HCT116 (cell line): ENCODE measurements at regions not wholly inside any gene's neighbourhood (a gene's known extent, or its start where the extent isn't known, plus 50 kb on each side); places are given as distances from the start of the nearest gene placed in this dataset.

Experiments
- ATAC-seq: fragments of 200-7000 bp; cut with Tn5 transposase; 2 replicates; pipeline ENCODE4 v1.9.1; 2020; ENCODE audit warnings: mild to moderate bottlenecking, moderate library complexity
- BruUV-seq: library from RNA; stranded (reverse); fragments of 400-500 nt; replicated peaks from 2 replicates; lab custom pipeline; 2021; lab: Mats Ljungman, UMichigan
- CTCF ChIA-PET: fragments of 300-600 bp; sonication (Branson Sonifier 250); formaldehyde crosslinking; loops from one replicate; lab custom pipeline; 2021; ENCODE audit warnings: antibody characterized with exemption; lab: Charles Lee
- POLR2A ChIA-PET: fragments of 300-600, 350-600 bp; sonication (Branson Sonifier 250); formaldehyde crosslinking; loops from one replicate; lab custom pipeline; 2021; ENCODE audit warnings: antibody characterized with exemption; lab: Charles Lee
- RAD21 ChIA-PET, 2 experiments: fragments of 300-600 bp; sonication (Branson Sonifier 250); formaldehyde crosslinking; loops; one replicate each; lab custom pipeline; 2023; ENCODE audit warnings: low total read pairs in 2 of 2; ENCODE audit not compliant: uncharacterized antibody in 2 of 2, unreplicated experiment in 2 of 2, low non-redundant PET in 1 of 2; lab: Charles Lee
- DNase-seq: peaks from one replicate; pipeline ENCODE4 v3.0.0-alpha.2; 2010; ENCODE audit warnings: low read depth, low spot score
- H2AFZ ChIP-seq: fragments of 200-600 bp; shearing (Covaris generic), sonication (generic); 2 replicates; pipeline ENCODE4 v1.6.1; 2017; ENCODE audit warnings: low read depth, mixed run types, mixed read lengths, antibody characterized with exemption, low read length; ENCODE audit not compliant: poor library complexity, severe bottlenecking
- H3K27ac ChIP-seq: 2 replicates; pipeline ENCODE4 v1.5.1; 2012; ENCODE audit warnings: low read depth, low read length
- H3K27me3 ChIP-seq: fragments of 200-600 bp; sonication (generic); 2 replicates; pipeline ENCODE4 v1.6.1; 2016; ENCODE audit warnings: mixed run types, low read length, mixed read lengths; ENCODE audit not compliant: insufficient read depth
- H3K36me3 ChIP-seq, 2 experiments: fragments of 200-500 bp in 1 of 2; fragments of 200-600 bp in 1 of 2; sonication (Bioruptor generic) in 1 of 2; sonication (generic) in 1 of 2; 2 replicates each; pipeline versions ENCODE4 v1.5.1 to v1.6.1; 2014 to 2016; ENCODE audit warnings: low read length in 2 of 2, inconsistent platforms in 1 of 2, mixed read lengths in 1 of 2, mixed run types in 1 of 2; ENCODE audit not compliant: insufficient read depth in 2 of 2, control insufficient read depth in 1 of 2
- H3K4me1 ChIP-seq, 2 experiments: fragments of 200-600 bp in 1 of 2; sonication (generic) in 1 of 2; 2 replicates each; pipeline versions ENCODE4 v1.5.1 to v1.6.1; 2012 to 2017; ENCODE audit warnings: low read length in 2 of 2, inconsistent platforms in 1 of 2, mild to moderate bottlenecking in 1 of 2, mixed read lengths in 1 of 2, mixed run types in 1 of 2, moderate library complexity in 1 of 2; ENCODE audit not compliant: insufficient read depth in 2 of 2, control insufficient read depth in 1 of 2
- H3K4me2 ChIP-seq: fragments of 200-600 bp; sonication (generic); 2 replicates; pipeline ENCODE4 v1.6.1; 2017; ENCODE audit warnings: mixed run types, low read length, mixed read lengths
- H3K4me3 ChIP-seq, 2 experiments: fragments of 200-600 bp in 1 of 2; sonication (generic) in 1 of 2; replicated peaks in 1 of 2; 2 replicates each; pipeline ENCODE4 v1.5.1; 2011 to 2016; ENCODE audit warnings: low read length in 2 of 2, control low read depth in 1 of 2, low read depth in 1 of 2, mild to moderate bottlenecking in 1 of 2, mixed read lengths in 1 of 2, mixed run types in 1 of 2
- H3K79me2 ChIP-seq: fragments of 200-600 bp; sonication (generic); 2 replicates; pipeline ENCODE4 v1.6.1; 2017; ENCODE audit warnings: mild to moderate bottlenecking, mixed run types, low read length, moderate library complexity, mixed read lengths; ENCODE audit not compliant: insufficient read depth
- H3K9ac ChIP-seq: fragments of 200-600 bp; sonication (generic); 2 replicates; pipeline ENCODE4 v1.6.1; 2016; ENCODE audit warnings: low read length, mixed read lengths
- H3K9me2 ChIP-seq: fragments of 200-600 bp; sonication (generic), shearing (Covaris generic); 2 replicates; pipeline ENCODE4 v1.6.1; 2017; ENCODE audit warnings: mixed run types, mild to moderate bottlenecking, moderate library complexity; ENCODE audit not compliant: insufficient read depth
- H3K9me3 ChIP-seq, 2 experiments: fragments of 200-500 bp in 1 of 2; fragments of 200-600 bp in 1 of 2; sonication (Bioruptor generic) in 1 of 2; sonication (generic) in 1 of 2; 2 replicates each; pipeline ENCODE4 v1.6.1; 2014 to 2017; ENCODE audit warnings: low read length in 2 of 2, mixed read lengths in 2 of 2, inconsistent platforms in 1 of 2, low read depth in 1 of 2, mild to moderate bottlenecking in 1 of 2, mixed run types in 1 of 2, moderate library complexity in 1 of 2; ENCODE audit not compliant: control insufficient read depth in 1 of 2, insufficient read depth in 1 of 2
- H4K20me1 ChIP-seq: fragments of 200-600 bp; sonication (generic), shearing (Covaris generic); 2 replicates; pipeline ENCODE4 v1.6.1; 2017; ENCODE audit warnings: mixed run types, mild to moderate bottlenecking, moderate library complexity; ENCODE audit not compliant: insufficient read depth
- ELF1 ChIP-seq: IDR thresholded peaks from 2 replicates; pipeline ENCODE4 v1.6.1; 2012; ENCODE audit warnings: low read depth, borderline replicate concordance
- EZH2phosphoT487 ChIP-seq: fragments of 200-600 bp; IDR thresholded peaks from 2 replicates; pipeline ENCODE4 v1.6.1; 2018; ENCODE audit warnings: antibody characterized with exemption, borderline replicate concordance
- FOSL1 ChIP-seq: IDR thresholded peaks from 2 replicates; pipeline ENCODE4 v1.6.1; 2012; ENCODE audit warnings: low read depth
- JUND ChIP-seq: IDR thresholded peaks from 2 replicates; pipeline ENCODE4 v1.6.1; 2012
- MAX ChIP-seq: IDR thresholded peaks from 2 replicates; pipeline ENCODE4 v1.6.1; 2012
- POLR2AphosphoS5 ChIP-seq: IDR thresholded peaks from 2 replicates; pipeline ENCODE4 v1.6.1; 2011; ENCODE audit warnings: mild to moderate bottlenecking, low read depth, low read length, moderate library complexity
- SIN3A ChIP-seq: IDR thresholded peaks from 2 replicates; pipeline ENCODE4 v1.6.1; 2012; ENCODE audit warnings: low read depth
- SP1 ChIP-seq: IDR thresholded peaks from 2 replicates; pipeline ENCODE4 v1.6.1; 2012; ENCODE audit warnings: low read depth
- ZNF274 ChIP-seq: fragments of 200-500 bp; sonication (Bioruptor generic); IDR thresholded peaks from 2 replicates; pipeline ENCODE4 v1.6.1; 2014; ENCODE audit warnings: mild to moderate bottlenecking, low read depth, low read length, inconsistent platforms
- intact Hi-C: fragments of 100-400 bp; cut with micrococcal nuclease; formaldehyde crosslinking; loops from 2 replicates; pipeline ENCODE4 v1.10.0; 2022
- TF ChIP-seq, protein P1 (sequence below), 3 experiments: fragments of 200-600 bp in 1 of 3; sonication (generic) in 1 of 3; IDR thresholded peaks in 2 of 3; conservative IDR thresholded peaks in 1 of 3; 2 replicates each; pipeline ENCODE4 v1.5.1; 2012 to 2017; ENCODE audit warnings: low read depth in 2 of 3, low read length in 2 of 3, antibody characterized with exemption in 1 of 3, borderline replicate concordance in 1 of 3, control low read depth in 1 of 3, mild to moderate bottlenecking in 1 of 3, mixed read lengths in 1 of 3, mixed run types in 1 of 3, moderate library complexity in 1 of 3; ENCODE audit not compliant: insufficient read depth in 1 of 3
- TF ChIP-seq, protein P2 (sequence below): IDR thresholded peaks from 2 replicates; pipeline ENCODE4 v1.6.1; 2011; ENCODE audit warnings: mild to moderate bottlenecking, low read length, moderate library complexity; ENCODE audit not compliant: insufficient replicate concordance; ENCODE audit errors: extremely low read depth

- CTCF ChIA-PET = no interaction called here
Observed at GRCh38 chr20:39145921-39146320, 183.8 kb downstream of the DHX35 start.

More at GRCh38 chr20:39145921-39146320, 183.8 kb downstream of the DHX35 start:
- TF ChIP-seq JUND (no peak), POLR2AphosphoS5 (no peak), SIN3A (no peak), MAX (no peak), ZNF274 (no peak), FOSL1 (no peak), SP1 (no peak), EZH2phosphoT487 (no peak), ELF1 (no peak)
- TF ChIP-seq, protein P1, sequence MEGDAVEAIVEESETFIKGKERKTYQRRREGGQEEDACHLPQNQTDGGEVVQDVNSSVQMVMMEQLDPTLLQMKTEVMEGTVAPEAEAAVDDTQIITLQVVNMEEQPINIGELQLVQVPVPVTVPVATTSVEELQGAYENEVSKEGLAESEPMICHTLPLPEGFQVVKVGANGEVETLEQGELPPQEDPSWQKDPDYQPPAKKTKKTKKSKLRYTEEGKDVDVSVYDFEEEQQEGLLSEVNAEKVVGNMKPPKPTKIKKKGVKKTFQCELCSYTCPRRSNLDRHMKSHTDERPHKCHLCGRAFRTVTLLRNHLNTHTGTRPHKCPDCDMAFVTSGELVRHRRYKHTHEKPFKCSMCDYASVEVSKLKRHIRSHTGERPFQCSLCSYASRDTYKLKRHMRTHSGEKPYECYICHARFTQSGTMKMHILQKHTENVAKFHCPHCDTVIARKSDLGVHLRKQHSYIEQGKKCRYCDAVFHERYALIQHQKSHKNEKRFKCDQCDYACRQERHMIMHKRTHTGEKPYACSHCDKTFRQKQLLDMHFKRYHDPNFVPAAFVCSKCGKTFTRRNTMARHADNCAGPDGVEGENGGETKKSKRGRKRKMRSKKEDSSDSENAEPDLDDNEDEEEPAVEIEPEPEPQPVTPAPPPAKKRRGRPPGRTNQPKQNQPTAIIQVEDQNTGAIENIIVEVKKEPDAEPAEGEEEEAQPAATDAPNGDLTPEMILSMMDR (IDR thresholded peaks at IDR 0.05 in 2 of 3, conservative IDR thresholded peaks at IDR 0.05 in 1 of 3; ENCODE audit: borderline replicate concordance in 1 of 3, insufficient read depth in 1 of 3, low read depth in 2 of 3, low read length in 2 of 3) = no peak
- TF ChIP-seq, protein P2, sequence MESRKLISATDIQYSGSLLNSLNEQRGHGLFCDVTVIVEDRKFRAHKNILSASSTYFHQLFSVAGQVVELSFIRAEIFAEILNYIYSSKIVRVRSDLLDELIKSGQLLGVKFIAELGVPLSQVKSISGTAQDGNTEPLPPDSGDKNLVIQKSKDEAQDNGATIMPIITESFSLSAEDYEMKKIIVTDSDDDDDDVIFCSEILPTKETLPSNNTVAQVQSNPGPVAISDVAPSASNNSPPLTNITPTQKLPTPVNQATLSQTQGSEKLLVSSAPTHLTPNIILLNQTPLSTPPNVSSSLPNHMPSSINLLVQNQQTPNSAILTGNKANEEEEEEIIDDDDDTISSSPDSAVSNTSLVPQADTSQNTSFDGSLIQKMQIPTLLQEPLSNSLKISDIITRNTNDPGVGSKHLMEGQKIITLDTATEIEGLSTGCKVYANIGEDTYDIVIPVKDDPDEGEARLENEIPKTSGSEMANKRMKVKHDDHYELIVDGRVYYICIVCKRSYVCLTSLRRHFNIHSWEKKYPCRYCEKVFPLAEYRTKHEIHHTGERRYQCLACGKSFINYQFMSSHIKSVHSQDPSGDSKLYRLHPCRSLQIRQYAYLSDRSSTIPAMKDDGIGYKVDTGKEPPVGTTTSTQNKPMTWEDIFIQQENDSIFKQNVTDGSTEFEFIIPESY = no peak
- Histone ChIP-seq H3K27ac (no peak overlapping the region), H4K20me1 (no peaks in the 10 kb centered on the region), H3K36me3 (no peaks in the 10 kb centered on the region), H3K4me2 (no peak overlapping the region), H3K27me3 (peaks cover 75% of the 10 kb centered on the region), H3K9me3 (no peaks in the 10 kb centered on the region), H3K9ac (no peak overlapping the region), H3K79me2 (no peaks in the 10 kb centered on the region), H3K4me1 (no peaks in the 10 kb centered on the region), H3K9me2 (no peaks in the 10 kb centered on the region), H2AFZ (no peak overlapping the region), H3K4me3 (no peak overlapping the region)
- intact Hi-C loops = no loop called here
- RAD21 ChIA-PET = no interaction called here
- DNase-seq = no peak
- no TSS peak for BruUV-seq
- no peak for ATAC-seq
- POLR2A ChIA-PET = no interaction called here
